AG09309 (cell line): ENCODE measurements at regions not wholly inside any gene's neighbourhood (a gene's known extent, or its start where the extent isn't known, plus 50 kb on each side); places are given as distances from the start of the nearest gene placed in this dataset.

Source experiments
- DNase-seq: peaks from one replicate; pipeline ENCODE4 v3.0.0-alpha.2; 2010; ENCODE audit warnings: low read depth
- H3K4me3 ChIP-seq: 2 replicates; pipeline ENCODE4 v1.5.1; 2011; ENCODE audit warnings: mild to moderate bottlenecking, low read depth, low read length, moderate library complexity; ENCODE audit not compliant: control insufficient read depth
- TF ChIP-seq, protein P1 (sequence below): IDR thresholded peaks from 2 replicates; pipeline ENCODE4 v1.5.1; 2011; ENCODE audit warnings: mild to moderate bottlenecking, low read depth, low read length, inconsistent platforms; ENCODE audit not compliant: insufficient read depth, control insufficient read depth; ENCODE audit errors: missing control alignments

DNA sequence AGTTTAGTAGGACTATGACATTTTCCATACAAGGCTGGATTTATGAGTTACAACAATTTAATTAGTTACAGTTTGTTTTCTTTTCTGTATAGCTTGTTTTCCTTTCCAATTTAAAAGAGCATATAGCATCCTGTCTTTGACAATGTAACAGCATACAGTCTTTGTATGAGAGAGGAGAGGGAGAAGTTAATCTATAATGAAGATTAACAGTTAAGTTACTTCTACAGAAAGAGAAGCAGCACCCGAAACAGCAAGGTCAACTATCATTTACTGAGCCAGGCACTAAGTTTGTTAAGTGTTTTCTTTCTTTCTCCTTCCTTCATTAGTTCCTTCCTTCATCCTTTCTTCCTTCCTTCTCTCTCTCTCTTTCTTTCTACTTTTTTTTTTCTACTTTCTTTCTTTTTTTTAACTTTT, 52.3 kb upstream of the RAB4A start:
- TF ChIP-seq, protein P1, sequence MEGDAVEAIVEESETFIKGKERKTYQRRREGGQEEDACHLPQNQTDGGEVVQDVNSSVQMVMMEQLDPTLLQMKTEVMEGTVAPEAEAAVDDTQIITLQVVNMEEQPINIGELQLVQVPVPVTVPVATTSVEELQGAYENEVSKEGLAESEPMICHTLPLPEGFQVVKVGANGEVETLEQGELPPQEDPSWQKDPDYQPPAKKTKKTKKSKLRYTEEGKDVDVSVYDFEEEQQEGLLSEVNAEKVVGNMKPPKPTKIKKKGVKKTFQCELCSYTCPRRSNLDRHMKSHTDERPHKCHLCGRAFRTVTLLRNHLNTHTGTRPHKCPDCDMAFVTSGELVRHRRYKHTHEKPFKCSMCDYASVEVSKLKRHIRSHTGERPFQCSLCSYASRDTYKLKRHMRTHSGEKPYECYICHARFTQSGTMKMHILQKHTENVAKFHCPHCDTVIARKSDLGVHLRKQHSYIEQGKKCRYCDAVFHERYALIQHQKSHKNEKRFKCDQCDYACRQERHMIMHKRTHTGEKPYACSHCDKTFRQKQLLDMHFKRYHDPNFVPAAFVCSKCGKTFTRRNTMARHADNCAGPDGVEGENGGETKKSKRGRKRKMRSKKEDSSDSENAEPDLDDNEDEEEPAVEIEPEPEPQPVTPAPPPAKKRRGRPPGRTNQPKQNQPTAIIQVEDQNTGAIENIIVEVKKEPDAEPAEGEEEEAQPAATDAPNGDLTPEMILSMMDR: no peak

DNA sequence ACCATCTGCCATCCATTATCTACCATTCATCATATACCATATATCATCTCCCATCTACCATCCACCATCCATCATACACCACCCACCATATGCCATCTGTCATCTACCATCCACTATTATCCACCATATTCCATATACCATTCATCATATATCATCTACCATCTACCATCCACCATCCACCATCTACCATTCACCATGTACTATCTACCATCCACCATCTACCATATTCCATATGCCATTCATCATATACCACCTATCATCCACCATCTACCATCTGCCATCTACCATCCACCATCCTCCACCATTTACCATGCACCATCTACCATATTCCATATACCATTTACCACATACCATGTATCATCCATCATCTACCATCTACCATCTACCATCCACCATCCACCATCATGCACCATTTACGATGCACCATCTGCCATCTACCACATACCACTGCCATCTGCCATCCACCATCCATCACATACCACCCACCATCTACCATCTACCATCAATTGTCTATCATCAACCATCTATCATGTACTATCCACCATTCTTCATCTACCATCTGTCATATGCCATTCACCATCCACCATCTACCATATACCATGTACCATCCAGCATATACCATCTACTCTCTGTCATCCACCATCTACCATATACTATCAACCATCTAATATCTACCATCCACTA, 50.6 kb upstream of the RAB4A start:
- TF ChIP-seq, protein P1: no peak
- no peak overlapping the region for H3K4me3 ChIP-seq
- no peak for DNase-seq

More for the DNA sequence above, 52.3 kb upstream of the RAB4A start:
- no peak overlapping the region for H3K4me3 ChIP-seq
- no peak for DNase-seq

DNA sequence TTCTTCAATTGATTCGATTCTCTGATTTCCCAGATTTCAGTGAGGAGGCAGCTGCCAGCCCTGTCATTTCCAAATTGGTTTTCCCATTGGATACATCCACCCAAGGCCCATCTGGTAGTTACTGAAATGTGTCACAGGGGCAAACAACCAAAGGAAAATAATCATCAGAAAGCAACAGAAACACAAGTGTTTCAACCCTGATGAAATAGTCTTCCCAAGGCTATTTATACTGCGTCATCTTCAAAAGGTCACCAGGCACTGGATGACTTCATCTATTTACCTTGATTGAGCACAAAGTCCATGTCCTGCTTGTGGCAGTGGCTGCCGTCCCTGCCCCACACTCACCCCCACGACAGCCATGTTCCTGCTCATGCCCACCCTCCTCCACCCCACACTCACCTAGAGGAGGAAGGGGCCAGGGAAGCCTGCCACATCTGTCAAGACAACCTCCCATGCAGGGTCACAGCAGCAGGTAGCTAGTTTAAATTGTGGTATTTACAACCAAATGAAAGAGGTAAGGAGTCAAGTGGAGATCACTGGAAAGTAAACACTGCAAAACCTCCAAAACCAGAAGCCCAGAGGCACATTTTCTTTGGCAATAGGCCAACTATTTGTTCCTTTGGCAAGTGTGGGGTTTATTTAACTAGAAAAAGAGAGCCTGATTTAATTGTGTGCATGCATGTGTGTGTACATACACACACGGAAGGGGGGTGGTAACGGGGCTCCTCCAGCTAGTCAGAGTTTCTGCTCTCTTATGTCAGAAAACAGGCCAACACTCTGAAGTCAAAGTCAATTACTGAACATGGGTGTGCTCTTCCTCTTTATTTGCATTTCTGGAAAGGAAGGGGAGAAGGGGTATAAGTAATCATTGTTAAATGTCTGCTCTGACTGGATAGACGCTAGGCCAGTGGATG, 49.5 kb upstream of the RAB4A start:
- no peak overlapping the region for H3K4me3 ChIP-seq
- DNase-seq: no peak
- TF ChIP-seq, protein P1: no peak
